ENCODE measurements at regions not wholly inside any gene's neighbourhood (a gene's known extent, or its start where the extent isn't known, plus 50 kb on each side); places are given as distances from the start of the nearest gene placed in this dataset.

- TF ChIP-seq CTCF (IDR thresholded peaks at IDR 0.05; ENCODE audit: insufficient read depth, low read depth, low read length) (no peak), EZH2 (IDR thresholded peaks at IDR 0.05; ENCODE audit: insufficient read depth, low read length) (no peak)
These were observed 555.4 kb downstream of the SH2D4B start for GRCh38 chr10:81093056-81093455.

All from astrocyte (in vitro differentiated cells and primary cell).